GM12878 (cell line): ENCODE measurements at regions not wholly inside any gene's neighbourhood (a gene's known extent, or its start where the extent isn't known, plus 50 kb on each side); places are given as distances from the start of the nearest gene placed in this dataset.

Source experiments
- CHD4 ChIP-seq: fragments of 200-600 bp; sonication (generic); IDR thresholded peaks from 2 replicates; pipeline ENCODE4 v1.6.1; 2016; ENCODE audit warnings: mild to moderate bottlenecking
- CREM ChIP-seq: IDR thresholded peaks from 2 replicates; pipeline ENCODE4 v1.6.1; 2014; ENCODE audit warnings: antibody characterized with exemption, low read depth
- CUX1 ChIP-seq: IDR thresholded peaks from 2 replicates; pipeline ENCODE4 v1.6.1; 2012; ENCODE audit warnings: improper control_type of control experiment, low read depth, low read length; ENCODE audit not compliant: insufficient replicate concordance
- EED ChIP-seq: sonication (generic); IDR thresholded peaks from 2 replicates; pipeline ENCODE4 v1.6.1; 2016; ENCODE audit warnings: antibody characterized with exemption, low read depth
- MTA3 ChIP-seq: IDR thresholded peaks from 2 replicates; pipeline ENCODE4 v1.6.1; 2012; ENCODE audit warnings: low read length, inconsistent platforms, borderline replicate concordance
- SPI1 ChIP-seq: IDR thresholded peaks from 2 replicates; pipeline ENCODE4 v1.6.1; 2011; ENCODE audit warnings: low read depth, mild to moderate bottlenecking, low read length, moderate library complexity, borderline replicate concordance; ENCODE audit not compliant: insufficient read depth
- STAT1 ChIP-seq: fragments of 450-650 bp; conservative IDR thresholded peaks from 2 replicates; pipeline ENCODE4 v1.6.1; 2014; ENCODE audit warnings: antibody characterized with exemption, mild to moderate bottlenecking
- TBL1XR1 ChIP-seq: IDR thresholded peaks from 2 replicates; pipeline ENCODE4 v1.6.1; 2012; ENCODE audit warnings: low read depth, low read length, improper control_type of control experiment
- USF1 ChIP-seq: IDR thresholded peaks from 2 replicates; pipeline ENCODE4 v1.6.1; 2011; ENCODE audit warnings: borderline replicate concordance, low read depth, mild to moderate bottlenecking, moderate library complexity, mixed read lengths, low read length; ENCODE audit not compliant: insufficient read depth; ENCODE audit errors: extremely low read length
- ZNF207 ChIP-seq: fragments of 450-650 bp; IDR thresholded peaks from 2 replicates; pipeline ENCODE4 v1.6.1; 2014; ENCODE audit warnings: antibody characterized with exemption, mild to moderate bottlenecking, borderline replicate concordance

DNA sequence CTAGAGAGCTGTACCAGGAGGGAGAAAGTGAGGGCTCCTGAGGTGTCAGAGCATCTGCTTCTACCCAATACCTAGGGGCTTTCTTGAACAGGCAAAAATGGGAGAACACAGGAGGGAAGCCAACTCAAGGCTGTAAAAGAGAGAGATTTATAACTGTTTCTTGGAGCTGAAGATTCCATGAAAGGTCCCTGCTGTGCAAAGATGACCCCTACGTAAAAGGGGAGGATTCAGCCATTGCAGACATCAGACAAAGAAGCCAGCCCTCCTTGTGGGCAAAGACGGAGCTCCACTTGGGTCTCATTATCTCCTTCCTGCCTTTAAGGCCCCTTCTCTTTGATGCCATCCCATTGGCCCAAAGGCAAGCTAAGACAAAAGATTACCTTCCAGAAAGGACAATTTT is 524.1 kb upstream of the CAMK1G start (continued):
- TF ChIP-seq SPI1 (no peak), CUX1 (no peak), ZNF207 (no peak), EED (no peak), STAT1 (no peak), USF1 (no peak), MTA3 (no peak), CREM (no peak), TBL1XR1 (no peak), CHD4 (no peak)
